ES-I3 (cell line): ENCODE measurements at regions not wholly inside any gene's neighbourhood (a gene's known extent, or its start where the extent isn't known, plus 50 kb on each side); places are given as distances from the start of the nearest gene placed in this dataset.

Experiments
- H3K36me3 ChIP-seq: 2 replicates; pipeline ENCODE4 v1.6.1; 2013; ENCODE audit warnings: mild to moderate bottlenecking, low read length, control low read depth, moderate library complexity; ENCODE audit not compliant: insufficient read depth
- H3K4me1 ChIP-seq: 2 replicates; pipeline ENCODE4 v1.6.1; 2013; ENCODE audit warnings: mild to moderate bottlenecking, control low read depth, low read length; ENCODE audit not compliant: insufficient read depth
- H3K9ac ChIP-seq: 2 replicates; pipeline ENCODE4 v1.6.1; 2013; ENCODE audit warnings: low read depth, mild to moderate bottlenecking, low read length, moderate library complexity
- H3K9me3 ChIP-seq: 2 replicates; pipeline ENCODE4 v1.6.1; 2013; ENCODE audit warnings: mild to moderate bottlenecking, low read length, moderate library complexity; ENCODE audit not compliant: control insufficient read depth, insufficient read depth

DNA sequence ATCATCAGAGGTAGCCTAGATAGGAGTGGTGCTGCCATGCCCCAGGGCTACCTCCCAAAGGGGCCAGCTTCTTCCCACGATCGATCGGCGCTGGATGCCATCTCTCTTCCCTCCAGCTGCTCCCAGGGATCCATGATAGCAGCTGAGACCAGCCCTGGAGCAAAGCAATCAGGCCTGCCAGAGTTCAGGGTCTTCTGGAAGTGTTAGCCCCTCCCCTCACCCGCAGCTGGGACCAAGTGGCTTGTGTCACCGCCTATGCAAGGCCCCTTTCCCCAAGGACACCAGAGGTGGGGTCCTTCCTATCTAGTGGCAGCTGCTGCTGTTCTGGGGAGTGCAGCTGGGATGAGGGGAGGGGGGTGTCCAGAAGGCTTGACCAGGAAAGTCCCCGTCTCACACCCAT is 87.0 kb downstream of the IRF2BPL start:
- no peaks in the 10 kb centered on the region for H3K9me3 ChIP-seq
- no peaks in the 10 kb centered on the region for H3K36me3 ChIP-seq
- H3K4me1 ChIP-seq, result peaks cover 24% of the 10 kb centered on the region
- H3K9ac ChIP-seq, result no peak overlapping the region

DNA sequence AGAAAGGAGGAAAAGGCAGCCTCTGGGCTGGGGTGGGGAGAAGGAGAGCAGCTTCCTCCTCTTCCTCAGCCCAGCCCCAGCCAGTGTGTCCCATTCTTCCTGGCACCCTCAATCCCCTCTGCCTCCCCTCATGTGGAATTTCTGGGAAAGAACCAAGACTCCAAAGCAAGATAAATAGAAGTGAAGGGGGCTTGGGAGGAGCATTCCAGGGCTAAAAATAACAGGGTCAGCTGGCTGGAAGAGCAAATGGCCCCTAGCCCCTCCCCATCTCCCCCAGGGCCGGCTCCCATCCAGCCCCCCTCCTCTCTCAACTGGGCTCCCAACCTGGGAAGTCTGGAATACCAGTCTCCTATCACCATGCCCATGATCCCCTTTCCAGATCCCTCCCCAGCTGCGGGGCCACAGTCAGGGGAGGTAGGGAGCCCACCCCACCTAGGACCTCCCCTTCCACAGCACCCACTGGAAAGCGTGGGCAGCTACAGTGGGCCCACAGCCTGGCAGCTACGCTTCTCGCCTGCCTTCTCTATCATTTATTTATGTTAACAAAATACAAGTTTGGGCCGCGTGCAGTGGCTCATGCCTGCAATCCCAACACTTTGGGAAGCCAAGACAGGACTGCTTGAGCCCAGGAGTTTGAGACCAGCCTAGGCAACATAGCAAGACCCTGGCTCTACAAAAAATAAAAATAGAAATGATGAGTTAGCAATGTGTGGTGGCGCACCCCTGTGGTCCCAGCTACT is 88.3 kb downstream of the IRF2BPL start:
- Histone ChIP-seq H3K9me3 (no peaks in the 10 kb centered on the region), H3K36me3 (no peaks in the 10 kb centered on the region), H3K9ac (no peak overlapping the region), H3K4me1 (peaks cover 24% of the 10 kb centered on the region)

DNA sequence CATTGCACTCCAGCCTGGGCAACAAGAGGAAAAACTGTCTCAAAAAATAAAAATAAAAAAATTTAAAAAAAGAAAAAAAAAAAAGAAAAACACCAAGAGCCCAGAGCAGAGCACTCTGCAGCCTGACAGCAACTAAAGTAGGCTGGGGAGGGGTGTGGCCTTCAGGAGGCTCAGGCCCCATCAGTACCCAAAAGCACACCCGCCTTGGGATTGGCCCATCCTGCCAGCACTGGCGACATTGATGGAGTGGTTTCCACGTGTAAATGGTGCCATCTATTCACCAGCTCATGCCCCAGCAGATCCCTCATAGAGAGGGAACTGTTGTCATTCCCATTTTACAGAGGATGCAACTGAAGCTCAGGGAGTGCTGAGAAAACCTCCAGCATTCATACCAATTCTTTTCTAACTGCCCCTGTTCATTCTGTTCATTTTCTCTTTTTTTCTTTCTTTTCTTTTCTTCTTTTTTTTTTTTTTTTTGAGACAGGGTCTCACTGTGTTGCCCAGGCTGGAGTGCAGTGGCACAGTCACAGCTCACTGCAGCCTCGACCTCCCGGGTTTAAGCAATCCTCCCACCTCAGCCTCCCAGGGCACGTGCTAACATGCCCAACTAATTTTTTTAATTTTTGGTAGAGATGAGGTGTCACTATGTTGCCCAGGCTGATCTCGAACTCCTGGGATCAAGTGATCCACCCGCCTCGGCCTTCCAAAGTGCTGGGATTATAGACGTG is 89.3 kb downstream of the IRF2BPL start:
- Histone ChIP-seq H3K9ac (no peak overlapping the region), H3K36me3 (no peaks in the 10 kb centered on the region), H3K9me3 (no peaks in the 10 kb centered on the region), H3K4me1 (peaks cover 27% of the 10 kb centered on the region)

DNA sequence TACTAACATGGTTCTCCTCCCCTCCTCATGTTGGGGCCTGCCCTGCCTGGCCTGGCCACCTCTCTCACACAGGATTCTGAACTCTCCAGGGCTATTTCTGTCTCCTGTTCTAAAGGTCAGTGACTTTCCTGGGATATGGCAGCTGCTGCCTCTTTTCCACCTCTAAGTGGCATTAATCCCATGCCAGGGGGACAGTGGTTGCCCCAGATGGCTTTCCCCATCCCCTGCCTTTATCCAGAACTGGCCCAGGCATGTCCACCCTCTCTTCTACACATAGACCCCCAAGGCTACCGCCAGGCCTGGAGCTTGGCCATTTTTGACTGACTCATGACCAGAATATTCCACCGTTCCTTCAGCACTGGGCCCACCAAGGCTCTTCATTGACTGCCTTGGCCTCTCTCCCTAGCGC is 90.4 kb downstream of the IRF2BPL start:
- Histone ChIP-seq H3K4me1 (peaks cover 27% of the 10 kb centered on the region), H3K9ac (no peak overlapping the region), H3K9me3 (no peaks in the 10 kb centered on the region), H3K36me3 (no peaks in the 10 kb centered on the region)

DNA sequence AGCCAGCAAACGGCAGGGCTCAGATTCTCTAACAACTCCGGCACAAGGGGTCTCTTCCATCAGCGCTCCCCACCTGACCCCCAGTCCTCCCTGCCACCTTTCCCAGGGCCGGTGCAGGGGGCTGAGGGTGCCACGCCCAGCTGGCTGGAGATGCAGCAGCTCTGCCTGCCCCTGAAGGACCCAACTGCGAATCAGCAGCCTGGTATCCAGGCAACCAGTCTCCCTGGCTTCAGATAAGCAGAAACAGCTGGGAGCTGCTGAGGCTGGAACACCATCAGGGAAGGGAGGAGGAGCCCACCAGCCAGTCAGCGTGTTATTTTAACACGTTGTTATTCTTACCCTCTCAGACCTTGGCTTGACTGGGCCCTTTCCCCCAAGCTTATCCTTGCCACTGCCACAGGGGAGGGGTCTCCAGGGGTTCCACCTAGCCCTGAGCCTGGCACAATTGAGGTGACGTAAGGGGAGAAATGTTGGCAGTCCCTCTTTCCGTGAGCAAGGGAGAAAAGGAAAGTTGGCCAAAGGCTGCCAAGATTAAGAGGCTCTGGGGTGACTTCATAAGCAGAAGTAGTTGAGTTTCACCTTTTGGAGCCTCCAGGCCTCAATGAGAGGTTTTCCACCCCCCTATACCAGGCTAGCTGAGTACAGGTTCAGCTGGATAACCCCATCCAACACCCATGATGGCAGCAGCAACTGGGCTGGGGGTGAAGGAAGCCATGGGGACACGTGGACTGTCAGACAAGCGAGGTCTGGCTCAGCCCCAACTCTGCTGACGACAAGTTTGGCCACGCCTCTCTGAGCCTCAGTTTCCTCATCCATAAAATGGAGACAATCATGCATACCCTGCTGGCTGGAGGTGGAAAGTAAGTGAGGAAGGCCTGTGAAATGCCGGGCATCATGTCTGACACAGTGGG is 91.1 kb downstream of the IRF2BPL start:
- Histone ChIP-seq H3K4me1 (peaks cover 27% of the 10 kb centered on the region), H3K9ac (no peak overlapping the region), H3K36me3 (no peaks in the 10 kb centered on the region), H3K9me3 (no peaks in the 10 kb centered on the region)

DNA sequence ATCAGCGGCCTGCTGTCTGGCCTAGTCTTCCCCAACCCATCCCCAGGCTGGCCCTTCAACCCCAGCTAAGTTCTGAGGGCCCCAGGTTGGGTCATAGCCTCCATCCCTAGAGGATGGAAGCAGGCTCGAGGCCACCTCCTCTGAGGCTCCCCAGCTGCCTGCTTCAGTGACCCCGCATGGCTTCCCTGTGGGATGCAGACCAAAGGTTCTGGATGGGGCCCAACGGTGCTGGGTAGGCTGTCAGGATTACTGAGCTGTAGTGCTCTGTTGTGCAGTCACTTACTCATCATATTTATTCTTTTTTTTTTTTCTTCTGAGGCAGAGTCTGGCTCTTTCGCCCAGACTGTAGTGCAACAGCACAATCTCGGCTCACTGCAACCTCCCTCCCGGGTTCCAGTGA is 92.0 kb downstream of the IRF2BPL start:
- Histone ChIP-seq H3K36me3 (no peaks in the 10 kb centered on the region), H3K4me1 (peaks cover 23% of the 10 kb centered on the region), H3K9me3 (no peaks in the 10 kb centered on the region), H3K9ac (no peak overlapping the region)

DNA sequence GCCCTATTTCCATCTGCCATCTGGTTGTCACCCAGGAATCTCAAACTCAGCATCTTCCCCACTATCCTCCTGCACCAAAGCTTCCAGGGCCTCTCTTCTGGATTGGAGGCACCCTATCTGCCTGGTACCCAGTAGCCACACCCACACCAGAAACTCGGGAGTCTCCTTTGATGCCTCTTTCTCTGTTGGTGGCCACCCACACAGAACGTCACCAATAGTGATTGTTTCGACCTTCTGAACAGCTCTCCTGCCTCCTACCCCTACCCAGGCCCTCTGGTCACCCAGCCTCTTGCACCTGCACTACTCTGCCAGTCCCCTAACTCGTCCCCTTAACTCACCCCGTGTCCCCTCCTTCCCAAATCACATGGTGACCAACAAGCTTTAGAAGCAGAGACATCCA is 95.0 kb downstream of the IRF2BPL start:
- Histone ChIP-seq H3K36me3 (no peaks in the 10 kb centered on the region), H3K9me3 (no peaks in the 10 kb centered on the region), H3K4me1 (peaks cover 25% of the 10 kb centered on the region), H3K9ac (no peak overlapping the region)

DNA sequence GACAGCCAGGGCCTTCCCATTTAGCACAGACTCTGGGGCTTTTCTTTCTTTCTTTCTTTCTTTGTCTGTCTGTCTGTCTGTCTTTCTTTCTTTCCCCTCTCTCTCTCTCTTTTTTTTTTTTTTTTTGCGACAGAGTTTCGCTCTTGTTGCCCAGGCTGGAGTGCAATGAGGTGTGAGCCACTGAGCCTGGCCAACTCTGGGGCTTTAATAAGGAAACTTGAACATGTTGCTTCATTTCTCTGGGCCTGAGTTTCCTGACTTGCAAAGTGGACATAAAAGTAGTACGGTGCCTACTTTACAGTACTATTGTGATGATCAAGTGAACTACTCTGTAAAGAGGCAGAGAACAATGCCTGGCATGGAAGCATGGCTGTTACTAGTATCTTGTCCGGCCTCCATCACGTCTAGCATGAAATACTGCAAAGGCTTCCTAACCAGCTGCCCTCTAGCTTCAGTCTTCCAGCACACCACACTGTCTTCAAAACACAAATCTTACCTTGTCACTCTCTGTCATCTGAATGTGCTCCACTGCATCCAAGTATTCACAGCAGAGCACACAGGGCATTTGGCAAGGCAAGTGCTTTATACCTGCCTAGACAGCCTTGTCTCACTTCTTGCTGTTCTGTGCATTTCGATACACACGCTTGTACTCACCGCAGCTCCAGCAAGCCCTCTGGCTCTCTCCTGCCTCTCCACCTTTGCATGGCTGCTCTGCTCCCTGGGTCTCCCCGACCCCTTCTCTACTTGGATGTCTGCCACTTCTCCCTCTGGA is 96.7 kb downstream of the IRF2BPL start:
- Histone ChIP-seq H3K4me1 (peaks cover 25% of the 10 kb centered on the region), H3K9me3 (no peaks in the 10 kb centered on the region), H3K9ac (no peak overlapping the region), H3K36me3 (no peaks in the 10 kb centered on the region)

DNA sequence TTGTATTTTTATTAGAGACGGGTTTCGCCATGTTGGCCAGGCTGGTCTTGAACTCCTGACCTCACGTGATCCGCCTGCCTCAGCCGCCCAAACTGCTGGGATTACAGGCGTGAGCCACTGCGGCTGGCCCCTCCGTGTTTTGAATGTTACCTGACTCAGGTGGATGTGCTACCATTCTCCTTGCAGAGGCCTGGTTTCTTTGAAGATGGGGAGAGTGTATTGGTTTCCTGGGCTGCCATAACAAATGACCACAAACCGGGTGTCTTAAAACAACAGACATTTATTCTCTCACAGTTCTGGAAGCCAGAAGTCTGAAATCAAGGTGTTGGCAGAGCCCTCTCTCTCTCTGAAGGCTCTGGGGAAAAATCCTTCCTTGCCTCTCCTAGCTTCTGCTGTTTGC is 98.0 kb downstream of the IRF2BPL start:
- Histone ChIP-seq H3K9ac (no peak overlapping the region), H3K36me3 (no peaks in the 10 kb centered on the region), H3K4me1 (peaks cover 26% of the 10 kb centered on the region), H3K9me3 (no peaks in the 10 kb centered on the region)

DNA sequence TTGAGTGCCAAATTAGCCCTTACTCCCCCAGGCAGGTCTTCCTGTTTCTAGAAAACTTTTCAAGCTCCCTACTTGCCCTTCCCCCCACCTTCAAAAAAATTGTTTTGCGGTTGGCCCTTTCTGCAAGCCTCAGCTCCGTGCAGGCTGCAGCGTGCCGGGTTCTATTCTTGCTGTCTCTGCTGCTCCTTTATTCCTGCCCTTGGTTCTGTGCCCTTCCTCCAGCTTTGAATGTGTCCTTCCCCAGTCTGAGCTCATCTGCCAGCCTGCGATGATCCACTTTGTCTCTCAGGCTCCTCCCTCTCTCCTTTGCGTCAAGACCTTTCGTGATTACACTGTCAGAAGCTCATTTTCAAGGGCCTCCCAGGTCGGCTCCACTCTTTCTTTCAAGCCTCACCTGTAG is 98.6 kb downstream of the IRF2BPL start:
- no peak overlapping the region for H3K9ac ChIP-seq
- no peaks in the 10 kb centered on the region for H3K9me3 ChIP-seq
- H3K4me1 ChIP-seq, result peaks cover 27% of the 10 kb centered on the region
- no peaks in the 10 kb centered on the region for H3K36me3 ChIP-seq

DNA sequence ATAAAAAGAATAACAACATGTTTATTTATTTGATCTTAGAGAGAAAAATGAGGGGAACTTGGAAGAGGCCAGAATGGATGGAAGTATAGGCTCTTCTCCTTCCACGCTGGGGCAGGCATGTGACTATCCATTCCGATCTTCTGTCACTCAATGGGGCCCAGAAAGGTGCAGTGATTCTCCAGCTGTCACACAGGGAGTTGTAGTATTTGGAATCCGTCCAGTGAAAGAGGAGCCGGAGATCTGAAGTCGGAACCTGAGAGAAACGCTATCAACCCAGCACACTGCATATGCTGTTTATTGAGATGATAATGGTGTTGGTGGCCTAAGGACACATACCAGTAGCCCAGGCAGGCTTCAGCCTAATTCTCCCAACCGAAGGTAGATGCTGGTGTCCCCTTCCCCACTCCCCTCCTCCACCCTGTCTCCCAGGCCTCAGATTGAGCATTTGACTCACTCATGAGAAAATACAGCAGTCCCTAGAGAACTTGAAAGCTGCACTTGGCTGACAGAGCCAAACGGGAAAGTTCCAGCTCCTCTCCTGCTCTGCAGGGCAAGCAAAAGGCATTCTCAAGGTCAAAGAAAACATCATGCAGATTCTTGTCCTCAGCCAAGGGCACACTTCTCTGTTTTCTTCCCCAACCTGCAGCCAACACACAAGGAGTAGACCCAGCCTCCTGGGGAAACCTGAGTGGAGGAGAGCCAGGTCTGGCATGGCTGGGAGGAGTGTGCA is 100.4 kb downstream of the IRF2BPL start:
- Histone ChIP-seq H3K9ac (no peak overlapping the region), H3K36me3 (no peaks in the 10 kb centered on the region), H3K9me3 (no peaks in the 10 kb centered on the region), H3K4me1 (peaks cover 41% of the 10 kb centered on the region)

DNA sequence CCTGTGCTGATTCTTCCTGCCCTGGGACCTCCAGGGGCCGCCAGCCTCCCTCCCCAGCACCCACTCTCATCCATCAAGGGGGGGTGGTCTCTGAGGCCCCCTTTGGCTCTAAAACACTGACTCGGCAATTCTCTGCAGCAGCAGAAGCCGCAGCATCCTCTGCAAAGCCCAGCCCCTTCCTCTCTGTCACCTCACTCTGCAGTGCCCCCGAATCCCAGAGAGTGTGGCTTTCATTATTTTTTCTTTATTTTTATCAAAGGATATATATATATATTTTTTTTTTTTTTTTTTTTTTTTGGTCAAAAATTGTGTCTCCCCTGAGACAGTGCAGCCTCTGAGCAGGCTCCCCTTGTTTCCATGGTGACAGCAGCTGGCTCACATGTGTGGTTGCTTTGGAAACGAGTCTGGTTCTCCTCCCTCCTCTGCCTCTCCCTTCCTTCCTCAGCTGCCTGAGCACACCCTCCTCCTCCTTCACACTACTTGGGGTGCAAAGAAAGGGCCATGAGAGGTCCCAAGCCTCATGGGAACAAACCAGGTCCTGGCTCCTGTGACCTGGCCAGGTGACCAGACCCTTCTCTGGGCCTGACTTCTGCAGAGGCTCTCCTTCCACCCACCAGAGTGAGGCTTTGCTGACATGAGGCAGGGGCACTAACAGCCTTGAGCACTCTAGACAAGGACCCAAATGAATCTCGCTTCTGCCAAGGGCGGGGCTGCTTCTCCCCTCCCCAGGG is 100.5 kb downstream of the LRRC74A start:
- Histone ChIP-seq H3K36me3 (no peaks in the 10 kb centered on the region), H3K9me3 (no peaks in the 10 kb centered on the region), H3K9ac (no peak overlapping the region), H3K4me1 (peaks cover 42% of the 10 kb centered on the region)

DNA sequence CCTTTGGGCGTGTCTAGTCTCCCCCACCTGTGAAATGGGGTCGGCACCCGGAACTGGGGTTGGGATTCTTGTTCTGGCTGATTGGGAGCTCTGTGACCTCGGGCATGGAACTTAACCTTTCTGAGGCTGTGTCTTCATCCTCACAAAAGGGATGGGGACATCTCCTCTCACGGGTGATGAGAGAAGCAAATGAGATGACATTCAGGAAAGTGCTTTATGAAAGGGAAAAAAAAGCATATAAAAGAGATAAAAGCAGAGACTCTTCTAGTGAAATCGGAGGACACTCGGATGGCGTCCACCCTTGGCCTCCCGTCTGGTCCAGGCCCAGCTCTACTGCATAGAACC is 98.9 kb downstream of the LRRC74A start:
- no peak overlapping the region for H3K9ac ChIP-seq
- H3K9me3 ChIP-seq, result no peaks in the 10 kb centered on the region
- peaks cover 58% of the 10 kb centered on the region for H3K4me1 ChIP-seq
- no peaks in the 10 kb centered on the region for H3K36me3 ChIP-seq
